IMR-90 (cell line): ENCODE measurements at regions not wholly inside any gene's neighbourhood (a gene's known extent, or its start where the extent isn't known, plus 50 kb on each side); places are given as distances from the start of the nearest gene placed in this dataset.

Experiments used
- ATAC-seq: fragments of 200-7000 bp; cut with Tn5 transposase; 2 replicates; pipeline ENCODE4 v1.9.1; 2020; ENCODE audit warnings: low read depth, mild to moderate bottlenecking, moderate library complexity
- BruUV-seq: library from RNA; stranded (reverse); fragments of 400-500 nt; replicated peaks from 2 replicates; lab custom pipeline; 2021; lab: Mats Ljungman, UMichigan
- CTCF ChIA-PET: fragments of 300-600 bp; formaldehyde crosslinking; extraction: SDS; loops from one replicate; lab custom pipeline; 2021; ENCODE audit warnings: antibody characterized with exemption; lab: Yijun Ruan, JAX
- POLR2A ChIA-PET: fragments of 300-600 bp; sonication (Branson Sonifier 250); formaldehyde crosslinking; loops from one replicate; lab custom pipeline; 2022; ENCODE audit warnings: antibody characterized with exemption; ENCODE audit not compliant: unreplicated experiment; lab: Charles Lee
- DNase-seq: peaks from one replicate; pipeline ENCODE4 v3.0.0; 2013
- H2AFZ ChIP-seq: replicated peaks from 2 replicates; pipeline ENCODE3; 2013; ENCODE audit warnings: low read length, mild to moderate bottlenecking; ENCODE audit not compliant: poor library complexity
- H2AK5ac ChIP-seq: 2 replicates; pipeline ENCODE4 v1.6.1; 2013; ENCODE audit warnings: low read depth, low read length, inconsistent platforms
- H2AK9ac ChIP-seq: replicated peaks from 2 replicates; pipeline ENCODE3; 2013; ENCODE audit warnings: mild to moderate bottlenecking, low read depth, low read length, moderate library complexity; ENCODE audit not compliant: poor library complexity
- H2BK120ac ChIP-seq: 2 replicates; pipeline ENCODE4 v1.6.1; 2013; ENCODE audit warnings: low read depth, low read length, inconsistent platforms
- H2BK15ac ChIP-seq: 3 replicates; pipeline ENCODE4 v1.6.1; 2013; ENCODE audit warnings: low read depth, low read length, inconsistent platforms
- H2BK20ac ChIP-seq: 2 replicates; pipeline ENCODE4 v1.6.1; 2013; ENCODE audit warnings: low read depth, mild to moderate bottlenecking, inconsistent platforms, low read length, moderate library complexity
- H2BK5ac ChIP-seq: 2 replicates; pipeline ENCODE4 v1.6.1; 2013; ENCODE audit warnings: mild to moderate bottlenecking, low read depth, low read length, inconsistent platforms; ENCODE audit not compliant: poor library complexity, severe bottlenecking
- H3K14ac ChIP-seq: replicated peaks from 2 replicates; pipeline ENCODE4 v1.6.1; 2013; ENCODE audit warnings: low read depth, low read length, inconsistent platforms
- H3K18ac ChIP-seq: 2 replicates; pipeline ENCODE4 v1.6.1; 2013; ENCODE audit warnings: low read depth, low read length, control low read depth
- H3K23ac ChIP-seq: 2 replicates; pipeline ENCODE4 v1.6.1; 2013; ENCODE audit warnings: low read depth, low read length, inconsistent platforms
- H3K27ac ChIP-seq: 2 replicates; pipeline ENCODE4 v1.5.1; 2013; ENCODE audit warnings: mild to moderate bottlenecking, control low read depth, low read length; ENCODE audit not compliant: insufficient read depth
- H3K27me3 ChIP-seq: 2 replicates; pipeline ENCODE4 v1.6.1; 2013; ENCODE audit warnings: low read length; ENCODE audit not compliant: control insufficient read depth, insufficient read depth
- H3K36me3 ChIP-seq: 2 replicates; pipeline ENCODE4 v1.6.1; 2013; ENCODE audit warnings: low read length, mixed read lengths; ENCODE audit not compliant: control insufficient read depth, insufficient read depth
- H3K4ac ChIP-seq: 2 replicates; pipeline ENCODE4 v1.6.1; 2013; ENCODE audit warnings: low read depth, low read length, inconsistent platforms
- H3K4me1 ChIP-seq: 2 replicates; pipeline ENCODE4 v1.6.1; 2013; ENCODE audit warnings: low read length, mixed read lengths; ENCODE audit not compliant: control insufficient read depth, insufficient read depth
- H3K4me2 ChIP-seq: 2 replicates; pipeline ENCODE4 v1.6.1; 2013; ENCODE audit warnings: low read depth, mild to moderate bottlenecking, control low read depth, low read length, moderate library complexity
- H3K4me3 ChIP-seq: 2 replicates; pipeline ENCODE4 v1.5.1; 2013; ENCODE audit warnings: low read depth, mild to moderate bottlenecking, control low read depth, low read length, moderate library complexity; ENCODE audit not compliant: insufficient read depth
- H3K56ac ChIP-seq: 2 replicates; pipeline ENCODE4 v1.6.1; 2013; ENCODE audit warnings: low read length, inconsistent platforms; ENCODE audit not compliant: insufficient read depth; ENCODE audit errors: extremely low read depth
- H3K79me1 ChIP-seq, 2 experiments: 2 replicates each; pipeline ENCODE4 v1.6.1; 2013; ENCODE audit warnings: low read length in 2 of 2, inconsistent platforms in 1 of 2, low read depth in 1 of 2
- H3K9ac ChIP-seq: 2 replicates; pipeline ENCODE4 v1.6.1; 2013; ENCODE audit warnings: low read depth, low read length, control low read depth
- H3K9me1 ChIP-seq: 2 replicates; pipeline ENCODE4 v1.6.1; 2013; ENCODE audit warnings: low read length, inconsistent platforms; ENCODE audit not compliant: insufficient read depth
- H3K9me3 ChIP-seq: 2 replicates; pipeline ENCODE4 v1.6.1; 2013; ENCODE audit warnings: low read length; ENCODE audit not compliant: control insufficient read depth, insufficient read depth
- H4K20me1 ChIP-seq: 2 replicates; pipeline ENCODE4 v1.6.1; 2013; ENCODE audit warnings: low read length, inconsistent platforms; ENCODE audit not compliant: insufficient read depth
- H4K5ac ChIP-seq: 2 replicates; pipeline ENCODE4 v1.6.1; 2013; ENCODE audit warnings: mild to moderate bottlenecking, low read depth, low read length, control low read depth
- H4K8ac ChIP-seq, 2 experiments: 2 replicates each; pipeline ENCODE4 v1.6.1; 2013; ENCODE audit warnings: low read depth in 2 of 2, low read length in 2 of 2, control low read depth in 1 of 2, inconsistent platforms in 1 of 2
- H4K91ac ChIP-seq: 2 replicates; pipeline ENCODE4 v1.6.1; 2013; ENCODE audit warnings: low read depth, low read length, inconsistent platforms; ENCODE audit not compliant: insufficient read depth
- CTCF ChIP-seq: conservative IDR thresholded peaks from 2 replicates; pipeline ENCODE4 v1.5.1; 2012; ENCODE audit warnings: mild to moderate bottlenecking, low read depth, low read length, improper control_type of control experiment
- RAD21 ChIP-seq: IDR thresholded peaks from 2 replicates; pipeline ENCODE4 v1.6.1; 2012; ENCODE audit warnings: low read length, improper control_type of control experiment
- RCOR1 ChIP-seq: IDR thresholded peaks from 2 replicates; pipeline ENCODE4 v1.6.1; 2012; ENCODE audit warnings: mild to moderate bottlenecking, low read length, improper control_type of control experiment; ENCODE audit not compliant: insufficient replicate concordance
- dilution Hi-C: fragments of 300-500 bp; cut with HindIII; formaldehyde crosslinking; loops from one replicate; pipeline ENCODE4 v1.14.3; 2018; ENCODE audit warnings: low sequenced_read_pairs; ENCODE audit not compliant: unreplicated experiment
- in situ Hi-C: fragments of 300-500 bp; cut with MboI; formaldehyde crosslinking; loops from 3 replicates; pipeline ENCODE4 v1.14.3; 2019; ENCODE audit warnings: low sequenced_read_pairs, inconsistent platforms, mixed read lengths
- intact Hi-C: fragments of 100-400 bp; cut with micrococcal nuclease; formaldehyde crosslinking; loops from 2 replicates; pipeline ENCODE4 v1.10.0; 2022
- TF ChIP-seq, protein P1 (sequence below): fragments of 150-350 bp; IDR thresholded peaks from 2 replicates; pipeline ENCODE4 v1.6.1; 2017; ENCODE audit warnings: mild to moderate bottlenecking, antibody characterized with exemption, low read length, low read depth

DNA sequence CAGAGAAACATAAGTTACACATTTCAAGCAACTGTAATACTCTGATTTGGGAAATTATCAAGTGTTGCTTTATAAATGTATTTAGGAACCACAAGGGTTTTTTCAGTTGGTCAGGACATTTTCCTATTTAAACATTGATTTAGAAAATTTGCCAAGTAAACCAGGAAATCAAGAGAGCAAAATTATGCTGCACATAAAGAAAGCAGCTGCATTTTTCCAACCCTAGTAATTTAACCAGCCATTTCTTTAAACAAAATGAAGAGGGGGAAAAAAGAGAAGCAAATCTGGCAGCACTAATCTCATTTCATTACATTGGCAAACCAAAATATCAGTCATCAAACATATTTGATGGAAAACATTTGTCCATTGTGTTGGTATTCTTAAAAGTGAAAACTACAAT lies 271.4 kb downstream of the TLE1 start:
- no peak overlapping the region for H3K4me2 ChIP-seq
- no peak overlapping the region for H2BK15ac ChIP-seq
- TF ChIP-seq CTCF (no peak), RAD21 (no peak), RCOR1 (no peak)
- TF ChIP-seq, protein P1, sequence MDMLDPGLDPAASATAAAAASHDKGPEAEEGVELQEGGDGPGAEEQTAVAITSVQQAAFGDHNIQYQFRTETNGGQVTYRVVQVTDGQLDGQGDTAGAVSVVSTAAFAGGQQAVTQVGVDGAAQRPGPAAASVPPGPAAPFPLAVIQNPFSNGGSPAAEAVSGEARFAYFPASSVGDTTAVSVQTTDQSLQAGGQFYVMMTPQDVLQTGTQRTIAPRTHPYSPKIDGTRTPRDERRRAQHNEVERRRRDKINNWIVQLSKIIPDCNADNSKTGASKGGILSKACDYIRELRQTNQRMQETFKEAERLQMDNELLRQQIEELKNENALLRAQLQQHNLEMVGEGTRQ = no peak
- no peak overlapping the region for H3K18ac ChIP-seq
- no peak overlapping the region for H3K4me3 ChIP-seq
- H3K4me1 ChIP-seq = peaks cover 5% of the 10 kb centered on the region
- H2BK120ac ChIP-seq = no peak overlapping the region
- ChIA-PET CTCF (interaction anchor here (0.7 kb wide), 1 partner anchor 321 kb away, joined by 4 read pairs; no protein-coding TSS in a partner anchor), POLR2A (no interaction called here)
- no peak overlapping the region for H3K9ac ChIP-seq
- H4K5ac ChIP-seq = no peak overlapping the region
- H3K9me3 ChIP-seq = peaks cover 2% of the 10 kb centered on the region; the same call in 1 of the 2 replicates
- H2AFZ ChIP-seq = no peak overlapping the region
- no peak overlapping the region for H2BK5ac ChIP-seq
- intact Hi-C loops (no loop called here), dilution Hi-C loops (no loop called here), in situ Hi-C loops (no loop called here)
- H3K27me3 ChIP-seq = no peaks in the 10 kb centered on the region
- H2AK5ac ChIP-seq = no peak overlapping the region
- H3K9me1 ChIP-seq = no peaks in the 10 kb centered on the region
- no peak overlapping the region for H3K23ac ChIP-seq
- H2AK9ac ChIP-seq = no peak overlapping the region
- no peak overlapping the region for H3K4ac ChIP-seq
- no peaks in the 10 kb centered on the region for H4K20me1 ChIP-seq
- no peak overlapping the region for H3K14ac ChIP-seq
- no peaks in the 10 kb centered on the region for H3K36me3 ChIP-seq
- H4K91ac ChIP-seq = no peak overlapping the region
- BruUV-seq = no TSS peak
- H3K27ac ChIP-seq = no peak overlapping the region
- DNase-seq (no peak), ATAC-seq (no peak)
- H2BK20ac ChIP-seq = no peak overlapping the region
- no peak overlapping the region; a peak in 1 of 4 replicates for H4K8ac ChIP-seq
- no peaks in the 10 kb centered on the region for H3K79me1 ChIP-seq
- no peak overlapping the region for H3K56ac ChIP-seq
